ENCODE measurements at regions not wholly inside any gene's neighbourhood (a gene's known extent, or its start where the extent isn't known, plus 50 kb on each side); places are given as distances from the start of the nearest gene placed in this dataset.

- TF ChIP-seq CTCF (IDR thresholded peaks at IDR 0.05; ENCODE audit: control extremely low read depth in 1 of 3, insufficient read depth in 1 of 3, low read depth in 1 of 3, low read length in 3 of 3), result peak in 2 of 3 experiments; percentile 46 to 68; a peak in 2 of 4 replicates
- TF ChIP-seq JUND (IDR thresholded peaks at IDR 0.05; ENCODE audit: low read length), result no peak
- TF ChIP-seq RBBP5 (IDR thresholded peaks at IDR 0.05; ENCODE audit: borderline replicate concordance, low read depth, low read length), result no peak
- no peak for TF ChIP-seq GABPA (IDR thresholded peaks at IDR 0.05; ENCODE audit: borderline replicate concordance, insufficient read depth, low read length)
- TF ChIP-seq CEBPB (IDR thresholded peaks at IDR 0.05; ENCODE audit: low read depth, low read length), result peak; percentile 86
- TF ChIP-seq SRF (IDR thresholded peaks at IDR 0.05; ENCODE audit: low read depth, low read length), result no peak
- no peak for TF ChIP-seq EGR1 (IDR thresholded peaks at IDR 0.05; ENCODE audit: borderline replicate concordance, low read depth, low read length)
- no peak for TF ChIP-seq E2F6 (IDR thresholded peaks at IDR 0.05)
Measured at GRCh38 chr2:15860760-15861159, 79.6 kb upstream of the MYCN start (continued).
